Smooth muscle cell (in vitro differentiated cells): ENCODE measurements at regions not wholly inside any gene's neighbourhood (a gene's known extent, or its start where the extent isn't known, plus 50 kb on each side); places are given as distances from the start of the nearest gene placed in this dataset.

Experiments used
- DNase-seq: peaks from one replicate; lab custom pipeline; 2025; ENCODE audit not compliant: unreplicated experiment; lab: John Stamatoyannopoulos, UW
- H2AFZ ChIP-seq: fragments of 200-600 bp; sonication (generic); 2 replicates; pipeline ENCODE4 v1.6.0; 2016; ENCODE audit warnings: antibody characterized with exemption, low read depth, mild to moderate bottlenecking
- H3F3A ChIP-seq: fragments of 200-600 bp; sonication (generic); 2 replicates; pipeline ENCODE4 v1.6.0; 2017; ENCODE audit warnings: antibody characterized with exemption, low read depth
- H3K27ac ChIP-seq: fragments of 200-600 bp; sonication (generic); 2 replicates; pipeline ENCODE4 v1.5.1; 2016; ENCODE audit warnings: low read depth, mild to moderate bottlenecking
- H3K27me3 ChIP-seq: fragments of 200-600 bp; sonication (generic); 2 replicates; pipeline ENCODE4 v1.6.1; 2016; ENCODE audit warnings: low read depth, mild to moderate bottlenecking
- H3K36me3 ChIP-seq: fragments of 200-600 bp; sonication (generic); 2 replicates; pipeline ENCODE4 v1.5.1; 2016; ENCODE audit warnings: low read depth
- H3K4me1 ChIP-seq: fragments of 200-600 bp; sonication (generic); 2 replicates; pipeline ENCODE4 v1.5.1; 2016; ENCODE audit warnings: low read depth
- H3K4me2 ChIP-seq: fragments of 200-600 bp; sonication (generic); 2 replicates; pipeline ENCODE4 v1.6.0; 2016; ENCODE audit warnings: mild to moderate bottlenecking
- H3K4me3 ChIP-seq: fragments of 200-600 bp; sonication (generic); 2 replicates; pipeline ENCODE4 v1.5.1; 2016; ENCODE audit warnings: mild to moderate bottlenecking
- H3K79me2 ChIP-seq: fragments of 200-600 bp; sonication (generic); 2 replicates; pipeline ENCODE4 v1.6.0; 2016; ENCODE audit warnings: low read depth, mild to moderate bottlenecking
- H3K9ac ChIP-seq: fragments of 200-600 bp; sonication (generic); 2 replicates; pipeline ENCODE4 v1.6.0; 2016; ENCODE audit warnings: low read depth
- H3K9me3 ChIP-seq: fragments of 200-600 bp; sonication (generic); replicated peaks from 2 replicates; pipeline ENCODE4 v1.5.1; 2016; ENCODE audit warnings: low read depth
- H4K20me1 ChIP-seq: fragments of 200-600 bp; sonication (generic); 2 replicates; pipeline ENCODE4 v1.6.0; 2016; ENCODE audit warnings: low read depth
- WGBS: methylation state at CpG from one replicate; pipeline ENCODE4 v1.1.7; 2016; ENCODE audit warnings: low lambda C conversion rate; 5-methylcytosine and 5-hydroxymethylcytosine counted together
- TF ChIP-seq, protein P1 (sequence below): fragments of 200-600 bp; sonication (generic); IDR thresholded peaks from 2 replicates; pipeline ENCODE4 v1.5.1; 2017; ENCODE audit warnings: borderline replicate concordance, mild to moderate bottlenecking, antibody characterized with exemption; ENCODE audit not compliant: insufficient read depth, poor library complexity, severe bottlenecking

DNA sequence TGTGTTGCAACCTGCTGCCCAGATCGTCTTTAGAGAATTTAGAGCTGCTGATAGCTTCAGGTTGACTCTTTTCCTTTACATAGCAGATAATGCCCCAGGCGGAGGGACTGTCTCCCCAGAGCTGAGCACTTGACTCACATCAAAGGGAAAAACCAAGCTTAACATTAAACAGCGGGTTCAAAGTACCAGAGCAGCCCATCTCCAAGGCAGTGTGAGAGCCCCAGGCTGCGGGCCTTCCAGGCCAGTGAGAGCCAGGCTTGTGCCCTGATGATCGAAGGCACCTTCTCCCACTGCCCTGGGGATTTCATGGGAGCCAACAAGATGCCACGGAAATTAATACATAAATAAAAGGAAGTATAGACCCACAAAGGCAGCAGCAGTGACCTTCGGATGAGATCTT, 275.6 kb downstream of the XXYLT1 start:
- TF ChIP-seq, protein P1, sequence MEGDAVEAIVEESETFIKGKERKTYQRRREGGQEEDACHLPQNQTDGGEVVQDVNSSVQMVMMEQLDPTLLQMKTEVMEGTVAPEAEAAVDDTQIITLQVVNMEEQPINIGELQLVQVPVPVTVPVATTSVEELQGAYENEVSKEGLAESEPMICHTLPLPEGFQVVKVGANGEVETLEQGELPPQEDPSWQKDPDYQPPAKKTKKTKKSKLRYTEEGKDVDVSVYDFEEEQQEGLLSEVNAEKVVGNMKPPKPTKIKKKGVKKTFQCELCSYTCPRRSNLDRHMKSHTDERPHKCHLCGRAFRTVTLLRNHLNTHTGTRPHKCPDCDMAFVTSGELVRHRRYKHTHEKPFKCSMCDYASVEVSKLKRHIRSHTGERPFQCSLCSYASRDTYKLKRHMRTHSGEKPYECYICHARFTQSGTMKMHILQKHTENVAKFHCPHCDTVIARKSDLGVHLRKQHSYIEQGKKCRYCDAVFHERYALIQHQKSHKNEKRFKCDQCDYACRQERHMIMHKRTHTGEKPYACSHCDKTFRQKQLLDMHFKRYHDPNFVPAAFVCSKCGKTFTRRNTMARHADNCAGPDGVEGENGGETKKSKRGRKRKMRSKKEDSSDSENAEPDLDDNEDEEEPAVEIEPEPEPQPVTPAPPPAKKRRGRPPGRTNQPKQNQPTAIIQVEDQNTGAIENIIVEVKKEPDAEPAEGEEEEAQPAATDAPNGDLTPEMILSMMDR, result no peak
- no peaks in the 10 kb centered on the region for H4K20me1 ChIP-seq
- 81% methylated on average over 7 of the region's 7 CpGs for WGBS
- no peak overlapping the region for H3K4me3 ChIP-seq
- H3K9me3 ChIP-seq, result no peaks in the 10 kb centered on the region
- no peaks in the 10 kb centered on the region for H3F3A ChIP-seq
- no peak overlapping the region for H3K27ac ChIP-seq
- H3K4me1 ChIP-seq, result no peaks in the 10 kb centered on the region
- no peak for DNase-seq
- H3K27me3 ChIP-seq, result no peaks in the 10 kb centered on the region
- no peak overlapping the region for H3K4me2 ChIP-seq
- no peaks in the 10 kb centered on the region for H3K79me2 ChIP-seq
- no peak overlapping the region for H3K9ac ChIP-seq
- H3K36me3 ChIP-seq, result no peaks in the 10 kb centered on the region
- no peak overlapping the region for H2AFZ ChIP-seq

DNA sequence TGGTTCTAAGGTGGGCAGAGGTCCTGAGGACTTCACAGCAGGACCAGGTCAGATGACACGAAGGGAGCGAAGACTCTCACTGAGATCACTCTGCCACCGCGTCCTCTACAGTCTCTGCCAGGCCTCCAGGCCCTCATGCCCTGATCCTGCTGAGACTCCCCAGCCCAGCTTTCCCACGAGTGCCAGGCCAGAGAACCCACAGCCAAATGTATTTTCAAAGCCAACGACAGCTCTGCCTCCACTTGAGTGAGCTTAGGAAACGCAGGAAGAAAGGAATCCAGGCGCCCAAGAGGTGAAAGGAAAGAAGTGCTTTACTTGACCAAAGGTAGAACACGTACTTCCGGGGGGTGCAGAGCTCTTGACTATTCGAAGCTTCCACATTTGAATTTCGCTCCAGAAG, 275.0 kb downstream of the XXYLT1 start:
- TF ChIP-seq, protein P1, result no peak

DNA sequence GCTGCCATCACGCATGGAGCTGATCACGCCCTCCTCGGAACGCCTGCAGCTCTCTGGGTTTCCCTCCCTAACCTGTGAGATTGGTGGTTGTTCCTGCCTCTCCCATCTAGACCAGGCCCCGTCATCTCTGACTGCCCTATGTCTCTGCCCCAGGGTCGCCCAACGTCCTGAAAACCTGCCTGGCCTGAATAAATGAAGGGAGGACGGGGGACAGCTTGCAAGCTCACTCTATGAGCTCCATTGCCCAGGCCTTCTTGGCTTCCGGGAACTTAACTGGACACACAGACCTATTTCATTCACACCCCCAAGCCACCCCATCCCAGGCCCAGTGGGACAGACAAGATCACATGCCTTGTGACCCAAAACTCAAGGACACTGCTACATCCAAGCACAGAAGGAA, 274.2 kb downstream of the XXYLT1 start:
- no peak overlapping the region for H3K27ac ChIP-seq
- DNase-seq, result no peak
- 82% methylated on average over 9 of the region's 9 CpGs for WGBS
- no peaks in the 10 kb centered on the region for H3F3A ChIP-seq
- no peak overlapping the region for H3K9ac ChIP-seq
- H3K4me3 ChIP-seq, result no peak overlapping the region
- H3K27me3 ChIP-seq, result no peaks in the 10 kb centered on the region
- TF ChIP-seq, protein P1, result no peak
- no peaks in the 10 kb centered on the region for H3K36me3 ChIP-seq
- no peak overlapping the region for H3K4me2 ChIP-seq
- H4K20me1 ChIP-seq, result no peaks in the 10 kb centered on the region
- H3K4me1 ChIP-seq, result no peaks in the 10 kb centered on the region
- H3K79me2 ChIP-seq, result no peaks in the 10 kb centered on the region
- no peak overlapping the region for H2AFZ ChIP-seq
- H3K9me3 ChIP-seq, result no peaks in the 10 kb centered on the region

More for the DNA sequence above, 275.0 kb downstream of the XXYLT1 start:
- H3K9ac ChIP-seq, result no peak overlapping the region
- no peaks in the 10 kb centered on the region for H3K27me3 ChIP-seq
- no peaks in the 10 kb centered on the region for H3F3A ChIP-seq
- H3K27ac ChIP-seq, result no peak overlapping the region
- H3K79me2 ChIP-seq, result no peaks in the 10 kb centered on the region
- H3K4me1 ChIP-seq, result no peaks in the 10 kb centered on the region
- H3K4me2 ChIP-seq, result no peak overlapping the region
- no peaks in the 10 kb centered on the region for H3K9me3 ChIP-seq
- H3K4me3 ChIP-seq, result no peak overlapping the region
- no peaks in the 10 kb centered on the region for H4K20me1 ChIP-seq
- DNase-seq, result no peak
- no peaks in the 10 kb centered on the region for H3K36me3 ChIP-seq
- no peak overlapping the region for H2AFZ ChIP-seq
- 86% methylated on average over 12 of the region's 12 CpGs for WGBS

DNA sequence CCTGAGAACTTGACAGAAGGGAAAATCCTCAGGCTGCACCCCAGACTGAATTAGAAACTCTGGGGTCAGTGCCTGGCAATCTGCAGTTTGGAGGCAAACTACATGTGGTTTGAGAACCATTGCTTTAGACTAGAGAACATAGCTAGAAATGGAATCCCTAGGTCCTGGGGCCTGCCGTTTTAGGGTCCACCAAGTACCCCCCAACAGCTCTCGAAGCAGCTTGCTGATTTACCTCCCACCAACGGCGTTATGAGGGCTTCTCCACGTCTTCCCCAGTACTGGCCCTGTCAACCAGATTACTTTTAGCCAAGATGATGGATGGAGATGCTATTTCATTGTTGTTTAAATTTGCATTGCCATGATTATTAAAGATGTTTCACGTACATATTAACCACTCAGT, 272.5 kb downstream of the XXYLT1 start:
- 91% methylated on average over 6 of the region's 6 CpGs for WGBS
- Histone ChIP-seq H3K4me2 (no peak overlapping the region), H3K9ac (no peak overlapping the region), H3K27me3 (no peaks in the 10 kb centered on the region), H3K36me3 (no peaks in the 10 kb centered on the region), H3K4me1 (no peaks in the 10 kb centered on the region), H3K4me3 (no peak overlapping the region), H3K27ac (no peak overlapping the region), H3F3A (no peaks in the 10 kb centered on the region), H2AFZ (no peak overlapping the region), H3K9me3 (no peaks in the 10 kb centered on the region), H4K20me1 (no peaks in the 10 kb centered on the region), H3K79me2 (no peaks in the 10 kb centered on the region)
- TF ChIP-seq, protein P1, result no peak
- no peak for DNase-seq
